Glutamatergic neuron (in vitro differentiated cells): ENCODE measurements at regions not wholly inside any gene's neighbourhood (a gene's known extent, or its start where the extent isn't known, plus 50 kb on each side); places are given as distances from the start of the nearest gene placed in this dataset.

Experiments used
- DNase-seq: peaks from one replicate; pipeline ENCODE4 v3.0.0; 2022
- H3K27ac Mint-ChIP-seq: one replicate; pipeline ENCODE4 v1.8.0; 2020; ENCODE audit warnings: mild to moderate bottlenecking, mixed read lengths, inconsistent platforms; ENCODE audit not compliant: unreplicated experiment
- H3K27me3 Mint-ChIP-seq: one replicate; pipeline ENCODE4 v1.8.0; 2020; ENCODE audit warnings: mild to moderate bottlenecking, moderate library complexity, mixed read lengths, inconsistent platforms; ENCODE audit not compliant: unreplicated experiment
- H3K36me3 Mint-ChIP-seq: one replicate; pipeline ENCODE4 v1.8.0; 2020; ENCODE audit warnings: mild to moderate bottlenecking, mixed read lengths, inconsistent platforms; ENCODE audit not compliant: unreplicated experiment
- H3K4me1 Mint-ChIP-seq: one replicate; pipeline ENCODE4 v1.8.0; 2020; ENCODE audit warnings: mild to moderate bottlenecking, low read depth, mixed read lengths, inconsistent platforms; ENCODE audit not compliant: unreplicated experiment
- H3K4me3 Mint-ChIP-seq: one replicate; pipeline ENCODE4 v1.8.0; 2020; ENCODE audit warnings: mild to moderate bottlenecking, mixed read lengths, inconsistent platforms; ENCODE audit not compliant: unreplicated experiment
- H3K9me3 Mint-ChIP-seq: one replicate; pipeline ENCODE4 v1.8.0; 2020; ENCODE audit warnings: mild to moderate bottlenecking, moderate library complexity, mixed read lengths, inconsistent platforms; ENCODE audit not compliant: unreplicated experiment
- TF ChIP-seq, protein P1 (sequence below): fragments of 200-600 bp; sonication (generic); IDR thresholded peaks from one replicate; pipeline ENCODE4 v1.5.0; 2021; ENCODE audit not compliant: partially characterized antibody, unreplicated experiment

DNA sequence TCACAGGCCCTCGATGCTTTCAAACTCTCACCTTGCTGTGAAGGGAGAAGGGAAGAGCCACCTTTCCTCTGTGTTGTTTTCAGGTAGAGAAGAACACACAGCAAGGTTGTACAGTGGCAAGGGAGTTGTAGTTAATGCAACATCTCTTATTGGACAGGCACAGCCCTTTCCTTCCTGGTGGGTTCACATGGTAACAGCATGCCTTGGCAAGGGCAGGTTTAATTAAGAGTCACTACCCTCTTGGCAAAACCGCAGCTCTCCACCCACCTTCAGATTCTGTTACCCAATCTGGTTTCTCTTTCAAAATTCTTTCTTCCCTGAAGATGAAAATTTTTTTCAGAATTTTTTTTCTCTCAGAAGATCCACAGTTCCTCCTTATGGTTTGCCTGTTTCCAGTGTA lies 253.1 kb downstream of the TLR4 start:
- Mint-ChIP-seq H3K27me3 (no peaks in the 10 kb centered on the region), H3K9me3 (no peaks in the 10 kb centered on the region), H3K4me3 (no peak overlapping the region), H3K27ac (no peak overlapping the region), H3K4me1 (no peaks in the 10 kb centered on the region), H3K36me3 (no peaks in the 10 kb centered on the region)
- TF ChIP-seq, protein P1, sequence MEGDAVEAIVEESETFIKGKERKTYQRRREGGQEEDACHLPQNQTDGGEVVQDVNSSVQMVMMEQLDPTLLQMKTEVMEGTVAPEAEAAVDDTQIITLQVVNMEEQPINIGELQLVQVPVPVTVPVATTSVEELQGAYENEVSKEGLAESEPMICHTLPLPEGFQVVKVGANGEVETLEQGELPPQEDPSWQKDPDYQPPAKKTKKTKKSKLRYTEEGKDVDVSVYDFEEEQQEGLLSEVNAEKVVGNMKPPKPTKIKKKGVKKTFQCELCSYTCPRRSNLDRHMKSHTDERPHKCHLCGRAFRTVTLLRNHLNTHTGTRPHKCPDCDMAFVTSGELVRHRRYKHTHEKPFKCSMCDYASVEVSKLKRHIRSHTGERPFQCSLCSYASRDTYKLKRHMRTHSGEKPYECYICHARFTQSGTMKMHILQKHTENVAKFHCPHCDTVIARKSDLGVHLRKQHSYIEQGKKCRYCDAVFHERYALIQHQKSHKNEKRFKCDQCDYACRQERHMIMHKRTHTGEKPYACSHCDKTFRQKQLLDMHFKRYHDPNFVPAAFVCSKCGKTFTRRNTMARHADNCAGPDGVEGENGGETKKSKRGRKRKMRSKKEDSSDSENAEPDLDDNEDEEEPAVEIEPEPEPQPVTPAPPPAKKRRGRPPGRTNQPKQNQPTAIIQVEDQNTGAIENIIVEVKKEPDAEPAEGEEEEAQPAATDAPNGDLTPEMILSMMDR: no peak
- no peak for DNase-seq

DNA sequence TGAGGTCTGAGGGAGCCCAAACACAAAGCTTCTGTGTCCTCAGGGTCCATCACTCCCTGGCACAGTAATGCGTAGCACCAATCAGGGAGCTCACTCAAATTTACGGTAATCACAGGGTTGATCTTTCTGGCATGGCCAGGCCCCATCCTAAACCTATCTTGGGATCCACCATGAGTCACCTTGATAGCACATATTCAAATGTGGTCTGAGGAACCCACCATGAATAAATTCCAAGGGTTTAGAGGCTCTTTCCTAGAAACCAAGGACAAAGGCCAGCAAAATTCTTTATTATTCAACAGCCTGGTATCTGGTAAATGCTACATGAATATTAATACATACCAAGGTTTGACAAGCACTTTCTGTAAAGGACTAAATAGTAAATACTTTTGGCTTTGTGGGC lies 254.5 kb downstream of the TLR4 start:
- Mint-ChIP-seq H3K36me3 (no peaks in the 10 kb centered on the region), H3K9me3 (no peaks in the 10 kb centered on the region), H3K4me1 (no peaks in the 10 kb centered on the region), H3K4me3 (no peak overlapping the region), H3K27ac (no peak overlapping the region), H3K27me3 (no peaks in the 10 kb centered on the region)
- TF ChIP-seq, protein P1: no peak
- no peak for DNase-seq

- Mint-ChIP-seq H3K4me1 (no peaks in the 10 kb centered on the region), H3K27ac (no peak overlapping the region), H3K27me3 (no peaks in the 10 kb centered on the region), H3K36me3 (no peaks in the 10 kb centered on the region), H3K4me3 (no peak overlapping the region), H3K9me3 (no peaks in the 10 kb centered on the region)
- DNase-seq: no peak
- TF ChIP-seq, protein P1: no peak
These were observed 259.4 kb downstream of the TLR4 start for GRCh38 chr9:117963493-117964090.

- TF ChIP-seq, protein P1: no peak
- Mint-ChIP-seq H3K27ac (no peak overlapping the region), H3K27me3 (no peaks in the 10 kb centered on the region), H3K4me1 (no peaks in the 10 kb centered on the region), H3K4me3 (no peak overlapping the region), H3K9me3 (no peaks in the 10 kb centered on the region), H3K36me3 (no peaks in the 10 kb centered on the region)
- DNase-seq: no peak
These were observed 266.3 kb downstream of the TLR4 start for GRCh38 chr9:117970276-117971050.

GRCh38 chr9:117974108-117974507 lies 269.9 kb downstream of the TLR4 start:
- Mint-ChIP-seq H3K4me1 (no peaks in the 10 kb centered on the region), H3K4me3 (no peak overlapping the region), H3K27me3 (no peaks in the 10 kb centered on the region), H3K9me3 (no peaks in the 10 kb centered on the region), H3K36me3 (no peaks in the 10 kb centered on the region), H3K27ac (no peak overlapping the region)
- no peak for DNase-seq
- TF ChIP-seq, protein P1: no peak
